HL-60 (cell line): ENCODE measurements at regions not wholly inside any gene's neighbourhood (a gene's known extent, or its start where the extent isn't known, plus 50 kb on each side); places are given as distances from the start of the nearest gene placed in this dataset.

Experiments
- DNase-seq, 2 experiments: peaks; one replicate each; pipeline ENCODE4 v3.0.0-alpha.2; 2010 to 2020; ENCODE audit warnings: low read depth in 1 of 2, low spot score in 1 of 2
- H3K27ac ChIP-seq: fragments of 250-450 bp; sonication (Bioruptor Pico); replicated peaks from 2 replicates; pipeline ENCODE4 v1.5.1; 2020; ENCODE audit warnings: mild to moderate bottlenecking, moderate library complexity
- H3K27me3 ChIP-seq: fragments of 250-450 bp; sonication (Bioruptor Pico); 2 replicates; pipeline ENCODE4 v1.5.1; 2021; ENCODE audit warnings: mild to moderate bottlenecking, moderate library complexity; ENCODE audit not compliant: insufficient read depth, poor library complexity, severe bottlenecking
- H3K4me3 ChIP-seq: replicated peaks from 2 replicates; pipeline ENCODE4 v1.5.1; 2011; ENCODE audit warnings: mild to moderate bottlenecking, control low read depth, low read length; ENCODE audit not compliant: insufficient read depth
- GABPA ChIP-seq: IDR thresholded peaks from 2 replicates; pipeline ENCODE4 v1.6.1; 2012; ENCODE audit warnings: low read depth
- POLR2AphosphoS5 ChIP-seq: IDR thresholded peaks from 2 replicates; pipeline ENCODE4 v1.6.1; 2012; ENCODE audit warnings: low read depth
- REST ChIP-seq: IDR thresholded peaks from 2 replicates; pipeline ENCODE4 v1.6.1; 2012; ENCODE audit warnings: low read depth; ENCODE audit not compliant: insufficient replicate concordance
- SPI1 ChIP-seq: IDR thresholded peaks from 2 replicates; pipeline ENCODE4 v1.6.1; 2012; ENCODE audit warnings: low read depth, mild to moderate bottlenecking, borderline replicate concordance
- TF ChIP-seq, protein P1 (sequence below): IDR thresholded peaks from one replicate; pipeline ENCODE4 v1.5.1; 2011; ENCODE audit warnings: low read length, control low read depth, inconsistent platforms; ENCODE audit not compliant: insufficient read depth

DNA sequence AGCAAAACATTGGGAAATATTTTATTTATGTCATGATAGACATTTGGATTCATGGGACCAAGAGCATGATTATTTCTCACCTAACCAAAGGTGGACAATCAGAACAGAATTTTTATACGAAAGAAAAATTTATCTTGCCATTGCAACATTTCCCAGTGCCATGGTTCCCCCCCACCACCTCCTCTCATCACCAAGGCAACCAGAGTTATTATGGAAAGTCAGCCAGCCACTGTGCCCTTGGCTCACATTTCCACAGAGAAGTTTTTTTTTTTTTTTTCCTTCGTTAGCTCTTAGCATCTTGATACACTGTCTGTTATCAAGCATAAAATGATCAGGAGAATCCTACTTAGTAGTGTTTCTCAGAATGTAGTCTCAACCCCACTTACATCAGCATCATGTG lies 176.4 kb upstream of the TMTC1 start:
- DNase-seq: no peak
- H3K27ac ChIP-seq: no peak overlapping the region
- TF ChIP-seq GABPA (no peak), POLR2AphosphoS5 (no peak), REST (no peak), SPI1 (no peak)
- TF ChIP-seq, protein P1, sequence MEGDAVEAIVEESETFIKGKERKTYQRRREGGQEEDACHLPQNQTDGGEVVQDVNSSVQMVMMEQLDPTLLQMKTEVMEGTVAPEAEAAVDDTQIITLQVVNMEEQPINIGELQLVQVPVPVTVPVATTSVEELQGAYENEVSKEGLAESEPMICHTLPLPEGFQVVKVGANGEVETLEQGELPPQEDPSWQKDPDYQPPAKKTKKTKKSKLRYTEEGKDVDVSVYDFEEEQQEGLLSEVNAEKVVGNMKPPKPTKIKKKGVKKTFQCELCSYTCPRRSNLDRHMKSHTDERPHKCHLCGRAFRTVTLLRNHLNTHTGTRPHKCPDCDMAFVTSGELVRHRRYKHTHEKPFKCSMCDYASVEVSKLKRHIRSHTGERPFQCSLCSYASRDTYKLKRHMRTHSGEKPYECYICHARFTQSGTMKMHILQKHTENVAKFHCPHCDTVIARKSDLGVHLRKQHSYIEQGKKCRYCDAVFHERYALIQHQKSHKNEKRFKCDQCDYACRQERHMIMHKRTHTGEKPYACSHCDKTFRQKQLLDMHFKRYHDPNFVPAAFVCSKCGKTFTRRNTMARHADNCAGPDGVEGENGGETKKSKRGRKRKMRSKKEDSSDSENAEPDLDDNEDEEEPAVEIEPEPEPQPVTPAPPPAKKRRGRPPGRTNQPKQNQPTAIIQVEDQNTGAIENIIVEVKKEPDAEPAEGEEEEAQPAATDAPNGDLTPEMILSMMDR: no peak
- no peak overlapping the region for H3K4me3 ChIP-seq
- no peaks in the 10 kb centered on the region for H3K27me3 ChIP-seq

- no peaks in the 10 kb centered on the region for H3K27me3 ChIP-seq
- H3K4me3 ChIP-seq: no peak overlapping the region
- no peak for DNase-seq
- no peak for TF ChIP-seq SPI1
- TF ChIP-seq POLR2AphosphoS5: no peak
- TF ChIP-seq, protein P1: no peak
- no peak overlapping the region for H3K27ac ChIP-seq
These were observed 174.1 kb upstream of the TMTC1 start for GRCh38 chr12:29957835-29958234.

GRCh38 chr12:29945904-29946303 lies 162.2 kb upstream of the TMTC1 start:
- Histone ChIP-seq H3K4me3 (no peak overlapping the region), H3K27me3 (no peaks in the 10 kb centered on the region), H3K27ac (no peak overlapping the region)
- no peak for DNase-seq
- TF ChIP-seq, protein P1: no peak
- no peak for TF ChIP-seq REST

DNA sequence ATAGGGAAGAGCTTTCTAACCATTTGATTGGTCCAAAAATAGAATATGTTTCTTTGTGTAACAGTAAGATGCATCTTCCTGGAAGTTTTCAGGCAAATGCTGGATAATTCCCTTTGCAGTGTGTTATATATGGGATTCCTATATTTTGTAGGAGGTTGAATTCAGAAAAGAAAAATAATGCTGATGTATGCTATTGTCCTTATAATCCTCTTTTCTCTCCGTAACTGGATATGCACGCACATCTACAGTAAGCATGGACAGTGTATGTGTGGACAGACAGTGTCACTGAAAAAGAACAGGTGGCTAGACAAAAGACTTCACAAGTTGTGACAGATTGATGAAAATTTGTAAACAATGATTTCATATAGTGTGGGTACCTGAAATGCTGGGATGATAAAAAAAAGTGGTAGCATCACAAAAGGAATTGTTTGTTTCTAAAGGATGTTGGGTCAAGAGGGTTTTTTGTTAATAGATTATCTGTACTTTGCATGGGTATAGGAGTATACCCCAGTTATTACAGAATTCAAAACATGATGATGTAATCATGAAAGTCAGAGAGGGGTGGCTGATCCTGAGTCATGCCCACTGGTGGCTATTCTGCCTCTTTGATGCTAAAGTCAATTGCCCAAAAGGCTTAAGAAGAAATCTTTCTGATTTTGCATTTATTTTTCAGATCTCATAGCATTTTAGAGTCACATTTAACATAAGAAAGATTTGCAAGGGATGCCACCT lies 160.7 kb upstream of the TMTC1 start:
- Histone ChIP-seq H3K27ac (no peak overlapping the region), H3K4me3 (no peak overlapping the region), H3K27me3 (no peaks in the 10 kb centered on the region)
- TF ChIP-seq POLR2AphosphoS5 (no peak), SPI1 (no peak), GABPA (no peak), REST (no peak)
- TF ChIP-seq, protein P1: no peak
- no peak for DNase-seq
